NCI-H526 (cell line): ENCODE measurements at regions not wholly inside any gene's neighbourhood (a gene's known extent, or its start where the extent isn't known, plus 50 kb on each side); places are given as distances from the start of the nearest gene placed in this dataset.
A peak's percentile ranks its signal among the peaks of the same experiment; 100 is the strongest.

Source experiments
- DNase-seq, 2 experiments: peaks; one replicate each; lab custom pipeline; 2025; lab: John Stamatoyannopoulos, UW

DNA sequence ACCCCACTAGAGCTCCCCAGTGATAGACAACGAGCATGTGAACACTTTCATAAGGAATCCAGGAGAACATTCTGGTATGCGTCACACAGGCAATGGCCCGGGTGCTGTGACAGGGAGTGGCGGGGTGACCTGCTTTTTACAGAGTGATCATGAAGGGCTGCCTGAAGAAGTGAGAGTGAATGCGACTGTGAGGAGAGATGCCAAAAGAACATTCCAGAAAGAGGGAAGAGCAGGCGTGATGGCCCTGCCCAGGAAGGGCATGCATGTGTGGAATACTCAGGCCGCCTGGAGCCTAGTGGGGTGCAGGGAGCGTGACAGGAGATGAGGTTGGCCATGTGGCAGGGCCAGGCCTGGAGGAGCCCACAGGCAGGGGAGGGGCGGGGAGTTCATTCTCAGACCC lies 53.8 kb downstream of the FZD10 start:
- DNase-seq, result no peak

DNA sequence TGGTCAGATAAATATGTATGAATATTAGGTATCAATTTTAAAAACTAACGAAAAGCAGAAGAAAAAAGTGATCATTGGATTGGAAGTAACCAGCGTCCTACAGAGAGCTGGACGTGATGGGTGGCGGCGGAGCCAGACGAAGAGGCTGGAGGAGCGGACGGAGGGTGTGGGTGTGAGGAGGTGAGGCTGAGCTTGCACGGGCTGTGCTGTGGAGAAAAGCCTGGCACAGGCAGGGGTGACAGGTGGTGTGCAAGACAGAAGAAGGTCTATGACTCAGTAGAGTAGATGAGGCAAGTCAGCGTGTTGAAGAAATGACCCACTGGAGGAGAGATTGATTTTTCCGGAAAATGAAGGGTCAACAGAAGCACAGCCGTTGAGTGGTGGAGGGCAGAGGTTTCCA lies 56.4 kb downstream of the FZD10 start:
- DNase-seq, result no peak

DNA sequence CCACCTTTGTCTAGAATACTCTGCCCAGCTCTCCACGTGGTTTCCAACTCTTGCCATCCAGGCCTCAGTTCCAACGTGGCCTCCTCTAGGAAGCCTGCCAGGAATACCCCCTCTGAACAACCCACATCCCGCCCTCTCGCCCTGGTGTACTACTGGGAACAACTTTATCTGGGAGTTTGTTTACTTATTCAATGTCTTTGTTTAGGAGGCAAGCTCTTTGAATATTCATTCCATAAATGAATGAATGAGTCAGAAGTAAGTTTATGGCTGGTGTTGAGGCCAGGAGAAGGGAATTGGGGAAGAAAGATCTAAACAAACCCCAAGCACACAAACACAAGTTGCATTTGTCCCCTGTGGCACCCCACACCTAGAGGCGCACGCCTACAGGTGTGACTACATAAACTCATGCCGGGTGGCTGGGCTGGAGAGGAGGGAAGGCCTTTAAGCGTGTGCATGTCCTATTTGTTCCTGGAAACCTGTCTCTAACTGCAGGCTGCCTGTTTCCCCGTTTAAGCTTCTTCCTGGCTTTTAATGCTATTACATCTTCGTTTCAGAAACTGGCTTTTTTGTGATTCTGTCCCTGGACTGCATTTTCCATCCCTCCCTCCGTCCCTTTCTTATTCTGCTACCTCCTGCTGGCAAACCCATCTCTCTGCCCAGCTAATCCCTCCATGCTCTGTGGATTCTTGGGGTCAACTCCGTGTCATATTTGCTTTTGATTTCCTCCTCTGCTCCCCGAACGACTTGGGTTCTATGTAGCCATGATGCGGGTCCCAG lies 57.9 kb downstream of the FZD10 start:
- DNase-seq, result no peak

DNA sequence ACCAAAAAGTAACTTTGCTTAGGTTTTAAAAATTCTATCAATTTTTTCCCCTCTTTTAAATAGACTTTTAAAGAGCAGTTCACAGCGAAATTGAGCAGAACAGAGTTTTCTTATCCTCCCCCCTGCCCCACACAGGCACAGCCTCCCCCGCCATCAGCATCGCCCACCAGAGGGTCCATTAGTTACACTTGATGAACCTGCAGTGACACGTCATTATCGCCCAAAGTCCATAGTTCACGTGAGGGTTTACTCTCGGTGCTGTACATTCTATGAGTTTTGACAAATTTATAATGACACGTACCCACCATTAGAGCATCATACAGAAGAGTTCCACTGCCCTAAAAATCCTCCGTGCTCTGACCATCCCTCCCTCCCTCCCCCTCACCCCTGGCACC lies 58.4 kb downstream of the FZD10 start:
- no peak for DNase-seq

DNA sequence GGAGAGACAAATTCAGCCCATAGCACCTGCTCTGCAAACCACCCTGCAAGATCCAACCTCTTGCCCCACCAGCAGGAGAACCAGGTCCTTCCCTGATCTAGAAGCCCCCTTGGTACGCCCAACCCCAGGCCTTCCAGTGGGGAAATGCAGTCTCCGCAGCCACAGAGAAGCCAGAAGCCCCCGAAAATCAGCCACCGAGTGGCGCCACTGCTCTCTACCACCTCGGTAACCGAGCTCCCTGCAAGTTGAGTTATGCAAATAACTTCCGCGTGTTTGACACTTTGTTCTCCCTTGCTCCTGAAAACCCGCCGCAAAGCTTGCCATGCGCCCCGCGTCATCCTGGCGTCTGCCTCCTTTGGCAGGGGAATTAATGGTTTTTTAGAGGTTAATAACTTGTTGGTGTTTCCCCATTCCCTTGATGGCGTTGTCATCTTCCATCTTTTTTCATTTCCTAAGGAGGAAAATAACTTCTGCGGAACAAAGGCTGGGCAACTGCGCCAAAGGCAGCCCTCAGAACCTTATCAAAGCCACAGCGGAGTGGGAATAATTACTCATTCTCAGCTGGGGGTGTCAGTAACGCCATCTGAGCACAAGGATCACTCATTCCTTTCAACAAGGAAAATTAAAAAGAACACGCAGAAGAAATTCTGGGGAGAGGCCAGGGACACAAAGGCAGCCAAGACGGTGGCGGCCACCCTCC lies 60.4 kb downstream of the FZD10 start:
- peak; percentile 60 to 80 for DNase-seq

DNA sequence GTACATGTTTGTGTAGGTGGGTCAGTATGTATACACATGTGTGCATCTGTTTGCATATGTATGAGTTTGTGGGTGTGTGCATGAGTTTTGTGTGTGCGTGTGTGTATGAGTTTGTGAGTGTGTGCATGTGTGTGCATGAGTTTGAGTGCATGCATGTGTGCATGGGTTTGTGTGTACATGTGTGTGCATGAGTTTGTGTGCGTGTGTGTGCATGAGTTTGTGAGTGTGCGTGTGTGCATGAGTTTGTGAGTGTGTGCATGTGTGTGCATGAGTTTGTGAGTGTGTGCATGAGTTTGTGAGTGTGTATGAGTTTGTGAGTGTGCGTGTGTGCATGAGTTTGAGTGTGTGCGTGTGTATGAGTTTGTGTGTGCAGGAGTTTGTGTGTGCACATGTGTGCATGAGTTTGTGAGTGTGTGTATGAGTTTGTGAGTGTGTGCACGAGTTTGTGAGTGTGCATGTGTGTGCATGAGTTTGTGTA lies 61.5 kb downstream of the FZD10 start:
- no peak for DNase-seq

DNA sequence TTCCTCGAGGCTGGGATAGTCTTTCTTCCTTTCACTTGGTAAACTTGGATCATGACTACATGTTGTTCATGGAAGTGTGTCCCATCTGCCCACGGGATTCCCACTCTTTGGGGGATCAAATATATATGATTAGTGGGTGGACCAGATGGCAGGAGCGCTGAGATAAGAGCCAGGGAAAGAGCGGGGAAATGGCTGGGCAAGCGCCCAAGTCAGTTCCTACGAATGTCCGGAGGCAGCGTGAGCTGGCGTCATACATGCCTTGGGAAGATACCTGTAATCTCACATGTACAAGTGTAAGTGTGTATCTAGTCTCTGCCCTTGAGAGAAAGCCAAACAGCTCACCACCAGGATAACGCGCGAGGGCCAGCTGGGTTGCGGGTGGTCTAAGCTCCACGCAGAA lies 62.3 kb downstream of the FZD10 start:
- no peak for DNase-seq

DNA sequence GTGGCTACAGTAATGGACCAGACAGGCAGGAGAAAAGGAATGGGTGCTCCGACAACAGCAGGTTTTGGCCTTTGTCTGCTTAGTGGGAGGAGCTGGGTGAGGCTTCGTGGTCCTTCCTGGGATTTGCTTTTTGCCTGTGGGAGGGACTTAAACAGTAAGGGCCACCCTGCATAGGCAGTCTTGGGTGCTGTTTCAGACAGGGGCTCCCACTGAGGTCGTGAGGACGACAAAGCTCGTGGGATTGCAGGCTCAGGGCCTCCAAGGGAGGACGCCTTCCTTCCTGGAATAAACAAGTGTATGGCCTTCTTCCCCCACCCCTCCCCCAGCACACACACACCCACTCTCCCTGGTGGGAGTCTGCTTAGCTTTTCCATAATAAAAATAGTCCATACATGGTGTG lies 63.1 kb downstream of the FZD10 start:
- DNase-seq, result no peak

DNA sequence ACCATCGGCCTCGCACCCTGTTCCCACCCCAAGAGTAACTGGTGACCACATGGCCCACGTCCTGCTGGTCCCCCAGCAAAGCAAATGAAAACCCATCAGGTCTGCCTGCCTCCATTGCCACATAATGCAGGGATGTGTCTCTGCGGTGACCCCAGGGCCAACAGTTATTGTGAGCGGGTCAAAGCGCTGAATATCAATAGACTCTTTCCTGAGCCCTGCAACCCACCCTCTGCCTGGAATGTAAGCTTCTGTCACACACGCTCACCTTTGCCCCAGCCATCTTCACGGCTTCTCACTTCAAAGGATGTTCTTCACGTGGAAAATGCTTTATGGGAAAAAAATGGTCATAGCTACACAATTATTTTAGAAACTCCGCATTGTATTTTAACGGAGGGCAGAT lies 63.9 kb downstream of the FZD10 start:
- no peak for DNase-seq

DNA sequence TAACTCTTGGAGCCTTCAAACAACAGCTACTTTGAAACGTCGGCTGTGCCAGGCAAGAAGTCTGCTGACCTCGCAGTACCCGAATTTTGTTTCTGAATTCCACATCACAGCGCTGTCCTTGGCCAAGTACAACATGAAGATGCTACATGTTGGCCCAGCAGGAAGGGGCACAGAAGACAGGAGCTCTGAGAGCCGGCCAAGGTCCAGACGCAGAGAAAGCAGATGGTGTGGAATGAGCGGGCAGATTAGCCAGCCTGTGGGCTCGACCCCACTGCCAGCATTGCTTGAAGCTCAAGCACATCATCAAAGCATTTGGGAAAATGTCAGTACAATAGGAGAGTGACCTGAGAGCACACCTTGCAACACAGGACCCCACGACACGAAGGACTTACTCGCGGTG lies 64.5 kb downstream of the FZD10 start:
- no peak for DNase-seq

DNA sequence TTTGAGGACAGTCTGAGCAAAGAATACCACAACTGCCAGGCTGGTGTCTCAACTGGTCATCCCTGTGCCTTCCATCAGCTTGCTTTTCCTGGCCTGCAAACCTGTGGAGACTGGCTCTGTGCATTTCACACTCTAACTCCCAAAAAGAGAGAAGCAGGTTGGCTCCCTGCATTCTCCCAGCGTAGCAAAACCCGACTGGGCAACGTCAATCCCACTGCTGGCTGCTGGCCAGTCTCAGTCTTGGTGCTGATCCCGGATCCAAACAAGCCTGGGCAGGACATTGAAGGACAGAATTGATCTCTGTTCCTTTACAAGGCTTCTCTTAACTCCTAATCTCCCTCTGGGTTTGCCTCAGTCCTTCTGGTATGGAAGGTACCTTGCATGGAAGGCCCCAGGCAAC lies 65.4 kb downstream of the FZD10 start:
- no peak for DNase-seq

DNA sequence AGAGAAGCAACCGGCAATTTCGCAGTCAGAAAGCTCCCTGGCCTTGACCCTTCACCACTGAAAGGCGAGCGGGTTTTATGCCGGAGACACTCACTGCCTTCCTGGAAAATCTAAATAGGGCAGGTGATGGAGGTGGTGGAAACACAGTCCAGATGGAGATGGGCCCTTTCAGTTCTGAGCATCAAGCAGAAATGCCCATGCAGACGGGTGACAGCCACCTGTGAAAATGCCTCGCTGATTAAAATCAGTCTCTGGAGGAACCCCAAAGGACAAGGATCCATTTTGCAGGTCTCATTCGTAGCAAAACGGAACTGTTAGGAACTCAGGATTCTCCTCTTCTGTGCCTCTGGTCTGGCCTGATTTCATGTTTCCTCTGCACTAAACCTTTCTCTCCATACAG lies 74.2 kb downstream of the FZD10 start:
- no peak for DNase-seq

DNA sequence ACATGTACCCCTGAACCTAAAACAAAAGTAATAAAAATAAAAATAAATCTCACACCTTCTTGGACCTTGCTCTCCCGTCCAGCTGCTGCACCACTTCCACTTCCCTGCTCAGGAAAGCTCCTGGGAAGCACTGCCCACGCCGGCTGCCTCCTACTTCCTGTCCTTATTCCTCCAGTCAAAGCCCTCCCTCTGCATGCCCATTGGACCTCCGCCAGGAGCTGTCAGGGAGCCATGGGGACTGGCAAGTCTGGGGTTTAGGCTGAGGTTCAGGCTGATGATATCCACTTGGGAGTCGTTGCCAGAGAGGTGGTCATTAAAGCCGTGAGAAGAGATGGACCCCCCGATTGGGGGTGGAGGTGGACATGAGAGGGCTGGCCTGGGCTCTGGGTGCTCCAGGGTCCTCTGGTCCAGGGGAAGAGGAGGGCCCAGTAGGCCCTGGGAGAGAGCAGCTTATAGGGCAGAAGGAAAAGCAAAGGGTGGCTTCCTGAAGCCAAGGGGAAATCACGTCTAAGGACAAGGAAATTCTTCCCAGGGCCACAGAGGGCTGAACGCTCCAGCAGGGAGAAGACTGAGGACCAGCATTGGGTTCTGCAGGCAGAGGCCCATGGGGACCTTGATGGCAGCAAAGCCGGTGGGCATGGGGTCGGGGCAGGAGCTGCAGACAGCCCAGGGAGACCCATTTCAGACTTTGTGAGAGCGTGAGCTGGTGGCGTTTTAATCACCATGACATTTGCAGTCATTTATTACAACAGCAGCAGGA lies 78.7 kb downstream of the FZD10 start:
- DNase-seq, result no peak

DNA sequence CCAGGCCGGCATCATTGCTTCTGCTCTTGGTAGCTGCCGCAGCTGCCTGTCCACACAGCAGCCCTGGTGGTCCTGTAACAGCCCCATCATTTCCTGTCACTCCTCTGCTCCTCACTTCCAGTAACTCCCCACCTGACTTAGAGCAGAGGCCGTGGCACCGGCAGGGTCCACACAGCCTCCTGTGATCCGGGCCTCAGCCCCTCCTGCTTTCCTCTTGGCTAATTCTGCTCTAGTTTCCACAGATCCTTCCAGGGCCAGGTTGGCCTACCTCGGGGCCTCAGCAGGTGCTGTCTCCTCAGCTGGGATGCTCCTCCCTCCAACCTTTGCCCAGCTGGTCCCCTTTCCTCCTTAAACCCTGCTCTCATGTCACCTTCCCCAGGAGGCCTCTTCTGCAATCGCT lies 80.2 kb downstream of the FZD10 start:
- DNase-seq, result no peak

DNA sequence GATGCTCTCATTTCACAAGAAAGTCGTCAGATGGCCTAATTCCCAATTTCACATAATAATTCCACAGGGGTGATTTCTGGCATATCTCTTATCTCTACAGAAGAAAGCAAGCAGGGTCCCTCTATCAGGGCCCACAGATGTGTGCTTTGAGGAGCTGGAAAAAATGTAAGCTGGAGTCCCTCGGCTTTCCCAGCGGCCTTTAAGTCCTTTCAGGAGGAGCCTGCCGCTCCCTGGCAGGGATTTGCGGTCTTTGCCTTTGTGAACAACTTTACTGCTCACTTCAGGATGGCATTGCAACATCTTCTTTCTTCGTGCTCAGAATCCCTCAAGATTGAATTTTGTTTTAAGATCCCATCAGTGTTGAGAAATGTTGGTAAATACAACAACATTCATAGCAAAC lies 83.0 kb downstream of the FZD10 start:
- no peak for DNase-seq

DNA sequence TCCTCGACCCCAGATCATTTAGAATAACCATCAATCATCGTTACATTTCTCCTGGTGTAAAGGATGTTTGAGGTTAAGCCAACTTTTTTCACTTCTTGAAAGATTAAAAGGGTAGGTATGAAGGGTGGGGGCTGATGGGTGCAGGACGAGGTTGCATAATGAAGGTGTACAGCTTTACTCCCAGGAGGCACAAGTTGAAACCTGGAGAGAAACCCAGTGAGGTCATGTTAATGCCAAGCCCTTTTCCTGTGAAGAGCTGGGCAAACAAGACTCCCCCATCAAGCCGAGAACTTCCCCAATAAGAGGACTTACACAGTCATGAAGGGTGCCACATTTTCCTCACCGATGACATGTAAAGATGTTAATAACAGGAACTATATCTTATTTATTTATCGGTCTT lies 84.3 kb downstream of the FZD10 start:
- DNase-seq, result no peak

DNA sequence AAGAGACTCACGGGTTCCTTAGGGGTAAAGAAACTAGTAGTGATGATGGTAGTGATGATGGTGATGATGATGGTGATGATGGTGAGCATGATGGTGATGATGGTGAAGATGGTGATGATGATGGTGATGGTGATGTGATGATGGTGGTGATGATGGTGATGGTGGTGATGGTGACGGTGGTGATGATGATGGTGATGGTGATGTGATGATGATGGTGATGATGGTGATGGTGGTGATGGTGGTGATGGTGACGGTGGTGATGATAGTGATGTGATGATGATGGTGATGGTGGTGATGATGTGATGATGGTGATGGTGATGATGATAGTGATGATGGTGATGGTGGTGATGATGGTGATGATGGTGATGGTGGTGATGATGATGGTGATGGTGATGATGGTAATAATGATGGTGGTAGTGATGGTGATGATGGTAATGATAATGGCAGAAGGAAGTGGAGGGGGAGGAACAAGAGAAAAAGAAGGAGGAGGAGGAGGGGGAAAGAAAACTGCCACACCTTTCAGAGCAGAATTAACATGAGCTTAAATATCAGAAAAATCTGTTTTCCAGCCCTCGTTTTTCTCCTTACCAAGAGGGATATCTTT lies 85.5 kb downstream of the FZD10 start:
- DNase-seq, result no peak

DNA sequence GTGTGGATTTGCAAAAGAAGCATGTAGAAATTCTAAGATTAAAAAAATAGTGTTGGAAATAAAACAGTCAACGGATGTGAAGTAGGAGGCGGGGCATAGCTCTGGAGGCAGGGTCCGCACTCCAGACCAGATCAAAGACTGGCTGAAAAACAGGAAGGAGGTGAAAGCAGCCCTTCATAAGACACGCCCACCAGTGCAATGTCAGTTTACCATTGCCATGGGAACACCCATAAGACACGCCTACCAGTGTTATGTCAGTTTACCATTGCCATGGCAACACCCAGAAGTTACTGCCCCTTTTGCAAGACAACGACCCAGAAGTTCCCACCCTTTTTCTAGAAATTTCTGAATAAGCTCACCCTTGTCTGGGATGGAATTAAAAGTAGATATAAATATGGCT lies 87.1 kb downstream of the FZD10 start:
- DNase-seq, result no peak

DNA sequence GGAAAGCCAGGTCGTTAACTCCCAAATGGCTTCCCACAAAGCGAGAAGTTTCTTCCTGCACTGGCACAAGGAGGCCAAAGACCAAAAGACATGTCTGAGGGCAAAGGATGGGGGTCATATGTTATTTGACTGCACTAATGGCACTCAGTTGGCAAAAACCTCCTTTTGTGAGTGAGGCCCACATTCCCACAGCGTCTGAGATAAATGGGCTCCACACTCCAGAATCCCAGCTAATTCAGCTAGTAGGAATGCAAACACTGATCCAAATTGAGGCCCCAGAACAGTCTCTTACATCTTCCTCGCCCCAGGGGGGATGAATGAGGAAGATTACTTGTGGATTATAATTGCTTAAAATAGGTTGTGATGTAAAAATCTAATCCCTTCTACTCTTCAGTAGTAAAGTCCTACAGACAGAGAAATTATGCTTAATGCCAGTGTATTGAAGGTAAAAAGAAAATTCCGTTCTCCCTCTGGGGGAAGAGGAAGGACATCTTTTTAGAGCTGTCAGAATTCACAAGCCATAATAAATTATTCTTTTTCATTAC lies 86.4 kb upstream of the PIWIL1 start:
- DNase-seq, result no peak

DNA sequence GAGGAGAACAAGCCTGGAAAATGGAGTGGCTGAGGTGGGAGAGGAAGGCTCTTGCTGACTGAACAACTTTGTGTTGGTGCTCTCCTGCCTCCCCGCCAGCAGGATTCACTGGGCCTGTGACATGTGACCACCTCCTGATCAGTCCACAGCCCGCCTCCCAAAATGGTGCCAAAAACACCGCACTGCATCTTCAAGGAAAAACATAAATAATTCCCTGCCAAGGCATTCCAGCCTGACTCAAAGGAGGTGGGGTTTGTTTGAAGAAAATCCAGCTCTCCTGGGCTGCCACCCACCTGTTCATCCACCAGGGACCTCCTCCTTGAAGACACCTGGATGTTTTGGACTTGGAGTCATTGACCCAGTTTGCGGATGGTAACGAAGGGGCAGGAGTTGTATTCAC lies 83.8 kb upstream of the PIWIL1 start:
- no peak for DNase-seq

DNA sequence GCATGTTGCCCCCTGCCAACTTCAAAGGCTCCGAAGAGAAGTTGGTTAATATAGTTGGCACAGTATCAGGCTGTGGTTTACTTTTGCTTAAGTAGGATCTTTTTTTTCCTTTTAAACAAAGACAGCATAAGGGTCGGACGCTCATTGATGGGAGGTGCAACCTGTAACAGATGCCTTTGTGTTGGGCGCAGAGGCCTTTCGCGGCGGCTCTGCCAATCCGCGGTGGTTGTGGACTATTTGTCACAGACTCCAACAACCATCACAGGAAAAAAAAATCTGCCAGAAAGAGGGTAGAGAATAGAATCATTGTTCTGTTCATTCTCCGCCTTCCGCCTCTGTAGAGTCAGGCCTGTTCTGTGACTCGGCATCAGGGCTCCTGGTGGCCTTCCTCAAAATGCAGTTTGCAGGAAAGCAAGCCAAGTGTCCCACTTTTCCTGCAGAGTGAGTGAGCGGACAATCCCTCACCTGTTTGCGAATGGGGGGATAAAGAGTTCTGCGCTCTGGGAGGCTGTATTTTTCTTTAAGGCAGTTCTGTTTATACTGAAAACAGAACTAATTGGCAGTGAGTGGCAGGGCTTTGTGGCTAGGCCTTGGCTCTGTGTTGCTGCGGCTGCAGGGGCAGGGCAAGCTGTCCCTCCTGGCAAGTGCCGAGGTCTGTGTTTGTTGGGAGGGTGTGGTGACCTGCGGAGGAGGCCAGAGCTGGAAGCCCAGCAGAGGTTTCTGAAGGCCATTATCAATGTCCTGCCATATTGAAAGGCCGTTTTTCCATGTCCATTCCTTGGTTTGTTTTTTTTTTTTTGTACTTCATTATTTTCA lies 83.0 kb upstream of the PIWIL1 start:
- peak in 1 of 2 experiments; percentile 16 for DNase-seq
